IMR-90 (cell line): ENCODE measurements at regions not wholly inside any gene's neighbourhood (a gene's known extent, or its start where the extent isn't known, plus 50 kb on each side); places are given as distances from the start of the nearest gene placed in this dataset.

ENCODE experiments used
- ATAC-seq: fragments of 200-7000 bp; cut with Tn5 transposase; 2 replicates; pipeline ENCODE4 v1.9.1; 2020; ENCODE audit warnings: low read depth, mild to moderate bottlenecking, moderate library complexity
- BruUV-seq: library from RNA; stranded (reverse); fragments of 400-500 nt; replicated peaks from 2 replicates; lab custom pipeline; 2021; lab: Mats Ljungman, UMichigan
- CTCF ChIA-PET: fragments of 300-600 bp; formaldehyde crosslinking; extraction: SDS; loops from one replicate; lab custom pipeline; 2021; ENCODE audit warnings: antibody characterized with exemption; lab: Yijun Ruan, JAX
- POLR2A ChIA-PET: fragments of 300-600 bp; sonication (Branson Sonifier 250); formaldehyde crosslinking; loops from one replicate; lab custom pipeline; 2022; ENCODE audit warnings: antibody characterized with exemption; ENCODE audit not compliant: unreplicated experiment; lab: Charles Lee
- DNase-seq: peaks from one replicate; pipeline ENCODE4 v3.0.0; 2013
- H2AFZ ChIP-seq: replicated peaks from 2 replicates; pipeline ENCODE3; 2013; ENCODE audit warnings: low read length, mild to moderate bottlenecking; ENCODE audit not compliant: poor library complexity
- H2AK5ac ChIP-seq: 2 replicates; pipeline ENCODE4 v1.6.1; 2013; ENCODE audit warnings: low read depth, low read length, inconsistent platforms
- H2AK9ac ChIP-seq: replicated peaks from 2 replicates; pipeline ENCODE3; 2013; ENCODE audit warnings: mild to moderate bottlenecking, low read depth, low read length, moderate library complexity; ENCODE audit not compliant: poor library complexity
- H2BK120ac ChIP-seq: 2 replicates; pipeline ENCODE4 v1.6.1; 2013; ENCODE audit warnings: low read depth, low read length, inconsistent platforms
- H2BK15ac ChIP-seq: 3 replicates; pipeline ENCODE4 v1.6.1; 2013; ENCODE audit warnings: low read depth, low read length, inconsistent platforms
- H2BK20ac ChIP-seq: 2 replicates; pipeline ENCODE4 v1.6.1; 2013; ENCODE audit warnings: low read depth, mild to moderate bottlenecking, inconsistent platforms, low read length, moderate library complexity
- H2BK5ac ChIP-seq: 2 replicates; pipeline ENCODE4 v1.6.1; 2013; ENCODE audit warnings: mild to moderate bottlenecking, low read depth, low read length, inconsistent platforms; ENCODE audit not compliant: poor library complexity, severe bottlenecking
- H3K14ac ChIP-seq: replicated peaks from 2 replicates; pipeline ENCODE4 v1.6.1; 2013; ENCODE audit warnings: low read depth, low read length, inconsistent platforms
- H3K18ac ChIP-seq: 2 replicates; pipeline ENCODE4 v1.6.1; 2013; ENCODE audit warnings: low read depth, low read length, control low read depth
- H3K23ac ChIP-seq: 2 replicates; pipeline ENCODE4 v1.6.1; 2013; ENCODE audit warnings: low read depth, low read length, inconsistent platforms
- H3K27ac ChIP-seq: 2 replicates; pipeline ENCODE4 v1.5.1; 2013; ENCODE audit warnings: mild to moderate bottlenecking, control low read depth, low read length; ENCODE audit not compliant: insufficient read depth
- H3K27me3 ChIP-seq: 2 replicates; pipeline ENCODE4 v1.6.1; 2013; ENCODE audit warnings: low read length; ENCODE audit not compliant: control insufficient read depth, insufficient read depth
- H3K36me3 ChIP-seq: 2 replicates; pipeline ENCODE4 v1.6.1; 2013; ENCODE audit warnings: low read length, mixed read lengths; ENCODE audit not compliant: control insufficient read depth, insufficient read depth
- H3K4ac ChIP-seq: 2 replicates; pipeline ENCODE4 v1.6.1; 2013; ENCODE audit warnings: low read depth, low read length, inconsistent platforms
- H3K4me1 ChIP-seq: 2 replicates; pipeline ENCODE4 v1.6.1; 2013; ENCODE audit warnings: low read length, mixed read lengths; ENCODE audit not compliant: control insufficient read depth, insufficient read depth
- H3K4me2 ChIP-seq: 2 replicates; pipeline ENCODE4 v1.6.1; 2013; ENCODE audit warnings: low read depth, mild to moderate bottlenecking, control low read depth, low read length, moderate library complexity
- H3K4me3 ChIP-seq: 2 replicates; pipeline ENCODE4 v1.5.1; 2013; ENCODE audit warnings: low read depth, mild to moderate bottlenecking, control low read depth, low read length, moderate library complexity; ENCODE audit not compliant: insufficient read depth
- H3K56ac ChIP-seq: 2 replicates; pipeline ENCODE4 v1.6.1; 2013; ENCODE audit warnings: low read length, inconsistent platforms; ENCODE audit not compliant: insufficient read depth; ENCODE audit errors: extremely low read depth
- H3K79me1 ChIP-seq, 2 experiments: 2 replicates each; pipeline ENCODE4 v1.6.1; 2013; ENCODE audit warnings: low read length in 2 of 2, inconsistent platforms in 1 of 2, low read depth in 1 of 2
- H3K9ac ChIP-seq: 2 replicates; pipeline ENCODE4 v1.6.1; 2013; ENCODE audit warnings: low read depth, low read length, control low read depth
- H3K9me1 ChIP-seq: 2 replicates; pipeline ENCODE4 v1.6.1; 2013; ENCODE audit warnings: low read length, inconsistent platforms; ENCODE audit not compliant: insufficient read depth
- H3K9me3 ChIP-seq: 2 replicates; pipeline ENCODE4 v1.6.1; 2013; ENCODE audit warnings: low read length; ENCODE audit not compliant: control insufficient read depth, insufficient read depth
- H4K20me1 ChIP-seq: 2 replicates; pipeline ENCODE4 v1.6.1; 2013; ENCODE audit warnings: low read length, inconsistent platforms; ENCODE audit not compliant: insufficient read depth
- H4K5ac ChIP-seq: 2 replicates; pipeline ENCODE4 v1.6.1; 2013; ENCODE audit warnings: mild to moderate bottlenecking, low read depth, low read length, control low read depth
- H4K8ac ChIP-seq, 2 experiments: 2 replicates each; pipeline ENCODE4 v1.6.1; 2013; ENCODE audit warnings: low read depth in 2 of 2, low read length in 2 of 2, control low read depth in 1 of 2, inconsistent platforms in 1 of 2
- H4K91ac ChIP-seq: 2 replicates; pipeline ENCODE4 v1.6.1; 2013; ENCODE audit warnings: low read depth, low read length, inconsistent platforms; ENCODE audit not compliant: insufficient read depth
- BHLHE40 ChIP-seq: fragments of 150-350 bp; IDR thresholded peaks from 2 replicates; pipeline ENCODE4 v1.6.1; 2016; ENCODE audit warnings: mild to moderate bottlenecking, low read depth, low read length
- CEBPB ChIP-seq: IDR thresholded peaks from 2 replicates; pipeline ENCODE4 v1.6.1; 2012; ENCODE audit warnings: low read depth, low read length, improper control_type of control experiment
- CHD1 ChIP-seq: IDR thresholded peaks from 2 replicates; pipeline ENCODE4 v1.6.1; 2012; ENCODE audit warnings: low read depth, low read length, improper control_type of control experiment
- CTCF ChIP-seq: conservative IDR thresholded peaks from 2 replicates; pipeline ENCODE4 v1.5.1; 2012; ENCODE audit warnings: mild to moderate bottlenecking, low read depth, low read length, improper control_type of control experiment
- ELK1 ChIP-seq: fragments of 150-350 bp; IDR thresholded peaks from 2 replicates; pipeline ENCODE4 v1.6.1; 2016; ENCODE audit warnings: low read depth, mild to moderate bottlenecking, low read length, moderate library complexity, borderline replicate concordance
- FOS ChIP-seq: fragments of 150-350 bp; IDR thresholded peaks from 2 replicates; pipeline ENCODE4 v1.6.1; 2016; ENCODE audit warnings: low read depth, low read length
- MAFK ChIP-seq: IDR thresholded peaks from 2 replicates; pipeline ENCODE4 v1.6.1; 2012; ENCODE audit warnings: low read depth, low read length, improper control_type of control experiment
- MAZ ChIP-seq: IDR thresholded peaks from 2 replicates; pipeline ENCODE4 v1.6.1; 2012; ENCODE audit warnings: low read depth, mild to moderate bottlenecking, low read length, improper control_type of control experiment, moderate library complexity, borderline replicate concordance
- NFE2L2 ChIP-seq: fragments of 150-350 bp; IDR thresholded peaks from 2 replicates; pipeline ENCODE4 v1.6.1; 2016; ENCODE audit warnings: low read depth, mild to moderate bottlenecking, low read length
- RCOR1 ChIP-seq: IDR thresholded peaks from 2 replicates; pipeline ENCODE4 v1.6.1; 2012; ENCODE audit warnings: mild to moderate bottlenecking, low read length, improper control_type of control experiment; ENCODE audit not compliant: insufficient replicate concordance
- SMC3 ChIP-seq: fragments of 150-350 bp; IDR thresholded peaks from 2 replicates; pipeline ENCODE4 v1.6.1; 2016; ENCODE audit warnings: low read depth, mild to moderate bottlenecking, antibody characterized with exemption, low read length, moderate library complexity
- USF2 ChIP-seq: fragments of 150-350 bp; IDR thresholded peaks from 2 replicates; pipeline ENCODE4 v1.6.1; 2017; ENCODE audit warnings: mild to moderate bottlenecking, antibody characterized with exemption, low read length, low read depth
- dilution Hi-C: fragments of 300-500 bp; cut with HindIII; formaldehyde crosslinking; loops from one replicate; pipeline ENCODE4 v1.14.3; 2018; ENCODE audit warnings: low sequenced_read_pairs; ENCODE audit not compliant: unreplicated experiment
- in situ Hi-C: fragments of 300-500 bp; cut with MboI; formaldehyde crosslinking; loops from 3 replicates; pipeline ENCODE4 v1.14.3; 2019; ENCODE audit warnings: low sequenced_read_pairs, inconsistent platforms, mixed read lengths
- intact Hi-C: fragments of 100-400 bp; cut with micrococcal nuclease; formaldehyde crosslinking; loops from 2 replicates; pipeline ENCODE4 v1.10.0; 2022

- CTCF ChIA-PET: no interaction called here
These were observed 189.5 kb upstream of the TAPT1 start for GRCh38 chr4:16415751-16416150.

More at GRCh38 chr4:16415751-16416150, 189.5 kb upstream of the TAPT1 start:
- Histone ChIP-seq H4K5ac (no peak overlapping the region), H3K9me3 (0 out of 2 replicates have a peak, but pooled peaks cover under 1% of the 10 kb centered on the region), H3K18ac (no peak overlapping the region), H2BK5ac (no peak overlapping the region), H3K27ac (no peak overlapping the region), H4K20me1 (no peaks in the 10 kb centered on the region), H2AFZ (no peak overlapping the region), H4K91ac (no peak overlapping the region), H2BK15ac (no peak overlapping the region), H2AK5ac (no peak overlapping the region), H3K4ac (no peak overlapping the region), H3K79me1 (no peaks in the 10 kb centered on the region), H3K23ac (no peak overlapping the region), H3K4me1 (no peaks in the 10 kb centered on the region), H3K4me3 (no peak overlapping the region), H3K9me1 (no peaks in the 10 kb centered on the region), H3K14ac (no peak overlapping the region), H2BK120ac (no peak overlapping the region), H3K4me2 (no peak overlapping the region), H3K56ac (no peak overlapping the region), H2BK20ac (no peak overlapping the region), H3K27me3 (peaks cover 7% of the 10 kb centered on the region), H4K8ac (no peak overlapping the region), H3K36me3 (no peaks in the 10 kb centered on the region), H2AK9ac (no peak overlapping the region), H3K9ac (no peak overlapping the region)
- dilution Hi-C loops (no loop called here), in situ Hi-C loops (no loop called here), intact Hi-C loops (no loop called here)
- POLR2A ChIA-PET: no interaction called here
- DNase-seq (no peak), ATAC-seq (no peak)
- TF ChIP-seq ELK1 (no peak), NFE2L2 (no peak), CTCF (no peak), RCOR1 (no peak), MAZ (no peak), FOS (no peak), SMC3 (no peak), BHLHE40 (no peak), USF2 (no peak), CEBPB (no peak), CHD1 (no peak), MAFK (no peak)
- no TSS peak for BruUV-seq
